H1 (cell line): ENCODE measurements at regions not wholly inside any gene's neighbourhood (a gene's known extent, or its start where the extent isn't known, plus 50 kb on each side); places are given as distances from the start of the nearest gene placed in this dataset.

Source experiments
- CTCF ChIA-PET: fragments of 300-600 bp; sonication (Branson Sonifier 250); formaldehyde crosslinking; loops from one replicate; lab custom pipeline; 2021; ENCODE audit not compliant: partially characterized antibody; lab: Charles Lee
- POLR2A ChIA-PET: fragments of 300-600 bp; sonication (Branson Sonifier 250); formaldehyde crosslinking; loops from one replicate; lab custom pipeline; 2021; ENCODE audit warnings: inconsistent platforms; ENCODE audit not compliant: partially characterized antibody; lab: Charles Lee
- DNase-seq, 2 experiments: peaks; one replicate each; pipeline versions ENCODE4 v3.0.0 to v3.0.0-alpha.2; 2010 to 2022; ENCODE audit warnings: low spot score in 2 of 2, low read depth in 1 of 2, mixed read lengths in 1 of 2
- FAIRE-seq: peaks from 2 replicates; lab custom pipeline; 2011; peaks lifted over from hg19 to GRCh38; lab: Jason Lieb, UNC
- H2AFZ ChIP-seq: 2 replicates; pipeline ENCODE4 v1.8.1; 2012; ENCODE audit warnings: low read length, inconsistent platforms
- H2AK5ac ChIP-seq: 2 replicates; pipeline ENCODE4 v1.6.1; 2013; ENCODE audit warnings: low read depth, low read length
- H2BK120ac ChIP-seq: replicated peaks from 2 replicates; pipeline ENCODE3; 2013; ENCODE audit warnings: low read depth, low read length, inconsistent platforms
- H2BK12ac ChIP-seq: 2 replicates; pipeline ENCODE4 v1.6.1; 2013; ENCODE audit warnings: low read depth, low read length
- H2BK15ac ChIP-seq: 2 replicates; pipeline ENCODE4 v1.6.1; 2013; ENCODE audit warnings: low read length
- H2BK20ac ChIP-seq: 2 replicates; pipeline ENCODE4 v1.6.1; 2013; ENCODE audit warnings: low read length
- H2BK5ac ChIP-seq: 2 replicates; pipeline ENCODE4 v1.6.1; 2013; ENCODE audit warnings: low read depth, low read length
- H3K14ac ChIP-seq: 2 replicates; pipeline ENCODE4 v1.6.1; 2013; ENCODE audit warnings: inconsistent platforms; ENCODE audit not compliant: insufficient read length
- H3K18ac ChIP-seq: 2 replicates; pipeline ENCODE4 v1.6.1; 2013; ENCODE audit warnings: low read length; ENCODE audit errors: extremely low read depth
- H3K23ac ChIP-seq: 2 replicates; pipeline ENCODE4 v1.6.1; 2013; ENCODE audit warnings: inconsistent platforms; ENCODE audit not compliant: insufficient read length
- H3K23me2 ChIP-seq: 2 replicates; pipeline ENCODE4 v1.6.1; 2013; ENCODE audit warnings: low read depth, low read length
- H3K27ac ChIP-seq: 2 replicates; pipeline ENCODE4 v1.6.1; 2011; ENCODE audit warnings: low read depth, low read length, inconsistent platforms
- H3K27me3 ChIP-seq, 4 experiments: replicated peaks in 1 of 4; 1 replicate in 1 of 4; 2 replicates in 3 of 4; pipeline versions ENCODE4 v1.6.1 to v1.8.1; 2011 to 2013; ENCODE audit warnings: low read length in 3 of 4, mild to moderate bottlenecking in 3 of 4, inconsistent platforms in 2 of 4, mixed read lengths in 2 of 4, moderate library complexity in 1 of 4; ENCODE audit not compliant: control insufficient read depth in 3 of 4, insufficient read depth in 3 of 4; ENCODE audit errors: extremely low read depth in 1 of 4
- H3K36me3 ChIP-seq, 4 experiments: 2 replicates each; pipeline versions ENCODE4 v1.6.1 to v1.8.1; 2011 to 2013; ENCODE audit warnings: mild to moderate bottlenecking in 4 of 4, low read length in 3 of 4, moderate library complexity in 2 of 4, control low read depth in 1 of 4, inconsistent platforms in 1 of 4; ENCODE audit not compliant: insufficient read depth in 4 of 4, control insufficient read depth in 2 of 4
- H3K4ac ChIP-seq: replicated peaks from 2 replicates; pipeline ENCODE3; 2013; ENCODE audit warnings: low read length, low read depth, mixed read lengths, inconsistent platforms; ENCODE audit not compliant: insufficient read length
- H3K4me1 ChIP-seq, 4 experiments: replicated peaks in 1 of 4; 1 replicate in 1 of 4; 2 replicates in 3 of 4; pipeline versions ENCODE4 v1.6.1 to v1.8.1; 2011 to 2013; ENCODE audit warnings: low read length in 3 of 4, inconsistent platforms in 2 of 4, mixed read lengths in 1 of 4; ENCODE audit not compliant: insufficient read depth in 4 of 4, control insufficient read depth in 3 of 4
- H3K4me2 ChIP-seq, 2 experiments: 2 replicates each; pipeline versions ENCODE4 v1.6.1 to v1.8.1; 2011 to 2013; ENCODE audit warnings: low read depth in 2 of 2, low read length in 2 of 2, control low read depth in 1 of 2, inconsistent platforms in 1 of 2, mild to moderate bottlenecking in 1 of 2; ENCODE audit not compliant: insufficient read depth in 1 of 2
- H3K4me3 ChIP-seq, 4 experiments: fragments of 200-600, 300-600 bp in 1 of 4; sonication (generic), shearing (Covaris generic), sonication (Bioruptor Twin) in 1 of 4; 2 replicates each; pipeline versions ENCODE4 v1.5.1 to v1.8.1; 2011 to 2016; ENCODE audit warnings: low read length in 4 of 4, low read depth in 3 of 4, control low read depth in 2 of 4, inconsistent platforms in 2 of 4, mild to moderate bottlenecking in 2 of 4, mixed read lengths in 1 of 4, moderate library complexity in 1 of 4; ENCODE audit not compliant: insufficient read depth in 2 of 4; ENCODE audit errors: extremely low read depth in 1 of 4
- H3K56ac ChIP-seq: replicated peaks from 2 replicates; pipeline ENCODE3; 2013; ENCODE audit warnings: low read depth, mild to moderate bottlenecking, mixed read lengths, low read length, inconsistent platforms; ENCODE audit not compliant: insufficient read length
- H3K79me1 ChIP-seq: 2 replicates; pipeline ENCODE4 v1.6.1; 2013; ENCODE audit warnings: low read depth, low read length, control low read depth
- H3K79me2 ChIP-seq, 2 experiments: 2 replicates each; pipeline versions ENCODE4 v1.6.1 to v1.8.1; 2012 to 2013; ENCODE audit warnings: low read length in 2 of 2, mild to moderate bottlenecking in 2 of 2, inconsistent platforms in 1 of 2; ENCODE audit not compliant: insufficient read depth in 2 of 2, control insufficient read depth in 1 of 2
- H3K9ac ChIP-seq, 4 experiments: replicated peaks in 1 of 4; 1 replicate in 1 of 4; 2 replicates in 3 of 4; pipeline versions ENCODE4 v1.6.1 to v1.8.1; 2011 to 2013; ENCODE audit warnings: low read depth in 3 of 4, low read length in 3 of 4, control low read depth in 2 of 4, mild to moderate bottlenecking in 2 of 4, moderate library complexity in 2 of 4, inconsistent platforms in 1 of 4; ENCODE audit errors: extremely low read depth in 1 of 4
- H3K9me3 ChIP-seq, 2 experiments: 2 replicates each; pipeline versions ENCODE4 v1.6.1 to v1.8.1; 2012 to 2013; ENCODE audit warnings: mild to moderate bottlenecking in 2 of 2, moderate library complexity in 2 of 2, control low read depth in 1 of 2, inconsistent platforms in 1 of 2, low read depth in 1 of 2, low read length in 1 of 2, mixed read lengths in 1 of 2; ENCODE audit not compliant: insufficient read depth in 2 of 2
- H4K20me1 ChIP-seq, 2 experiments: replicated peaks in 1 of 2; 2 replicates each; pipeline versions ENCODE3 to v1.8.1; 2011 to 2013; ENCODE audit warnings: inconsistent platforms in 2 of 2, low read length in 2 of 2, mild to moderate bottlenecking in 1 of 2; ENCODE audit not compliant: insufficient read depth in 2 of 2, control insufficient read depth in 1 of 2
- H4K5ac ChIP-seq: 2 replicates; pipeline ENCODE4 v1.6.1; 2013; ENCODE audit warnings: low read length, low read depth, mixed read lengths, inconsistent platforms; ENCODE audit not compliant: insufficient read length
- H4K8ac ChIP-seq: 2 replicates; pipeline ENCODE4 v1.8.0; 2013; ENCODE audit warnings: mild to moderate bottlenecking, moderate library complexity, low read length, inconsistent platforms; ENCODE audit not compliant: insufficient read depth; ENCODE audit errors: extremely low read depth
- H4K91ac ChIP-seq: replicated peaks from 2 replicates; pipeline ENCODE3; 2013; ENCODE audit warnings: low read length, mixed read lengths, inconsistent platforms; ENCODE audit not compliant: insufficient read length
- BRCA1 ChIP-seq: IDR thresholded peaks from 2 replicates; pipeline ENCODE4 v1.6.1; 2012; ENCODE audit warnings: low read depth, low read length, improper control_type of control experiment
- KDM5A ChIP-seq: fragments of 200-600 bp; IDR thresholded peaks from 2 replicates; pipeline ENCODE4 v1.7.1; 2012; ENCODE audit warnings: mild to moderate bottlenecking, low read length, inconsistent platforms, mixed read lengths
- NANOG ChIP-seq: IDR thresholded peaks from 2 replicates; pipeline ENCODE4 v1.6.1; 2011; ENCODE audit warnings: low read length, low read depth, mild to moderate bottlenecking, inconsistent platforms; ENCODE audit not compliant: insufficient read depth, poor library complexity, severe bottlenecking
- POU5F1 ChIP-seq: IDR thresholded peaks from 2 replicates; pipeline ENCODE4 v1.6.1; 2011; ENCODE audit warnings: low read depth, mild to moderate bottlenecking, low read length, moderate library complexity
- SAP30 ChIP-seq: fragments of 300-600 bp; sonication (generic); IDR thresholded peaks from 2 replicates; pipeline ENCODE4 v1.7.1; 2012; ENCODE audit warnings: low read length, moderate library complexity, mild to moderate bottlenecking, inconsistent platforms; ENCODE audit not compliant: insufficient read depth, insufficient replicate concordance
- SP1 ChIP-seq: IDR thresholded peaks from 2 replicates; pipeline ENCODE4 v1.6.1; 2011; ENCODE audit warnings: low read depth, low read length
- SRF ChIP-seq: IDR thresholded peaks from 2 replicates; pipeline ENCODE4 v1.6.1; 2011; ENCODE audit warnings: mild to moderate bottlenecking, low read depth, low read length, moderate library complexity
- WGBS, 2 experiments: shearing (Covaris generic) in 1 of 2; methylation state at CpG; one replicate each; pipeline versions ENCODE4 v1.1.6 to v1.1.7; 2013 to 2015; ENCODE audit warnings: low lambda C conversion rate in 2 of 2, mixed read lengths in 2 of 2, inconsistent platforms in 1 of 2, low coverage in 1 of 2, missing lambda C conversion rate in 1 of 2; ENCODE audit not compliant: insufficient replicate concordance in 2 of 2, insufficient coverage in 1 of 2, insufficient read length in 1 of 2; ENCODE audit errors: extremely low coverage in 1 of 2, missing lambda C conversion rate in 1 of 2; 5-methylcytosine and 5-hydroxymethylcytosine counted together
- TF ChIP-seq, protein P1 (sequence below): IDR thresholded peaks from 2 replicates; pipeline ENCODE4 v1.6.1; 2011; ENCODE audit warnings: low read length, improper control_type of control experiment
- TF ChIP-seq, protein P2 (sequence below): IDR thresholded peaks from 2 replicates; pipeline ENCODE4 v1.6.1; 2011; ENCODE audit warnings: low read depth, mild to moderate bottlenecking, low read length; ENCODE audit not compliant: insufficient read depth

DNA sequence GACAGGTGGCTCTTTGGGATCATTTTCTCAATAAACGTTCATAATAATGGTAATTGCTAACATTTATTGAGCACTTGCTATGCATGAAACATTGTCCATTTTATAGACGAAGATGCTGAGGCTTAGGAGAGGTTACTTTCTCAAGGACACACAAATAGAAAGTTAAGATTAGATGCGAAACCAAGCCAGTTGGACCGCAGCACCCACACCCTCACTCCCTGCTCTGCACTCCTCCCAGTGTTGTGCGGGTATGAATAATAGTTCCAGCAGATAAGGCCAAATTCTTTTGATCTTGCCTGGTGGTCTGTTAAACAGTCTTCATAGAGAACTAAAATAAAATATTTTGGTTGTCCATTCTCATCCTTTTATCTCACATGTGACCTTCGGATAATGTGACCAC is 85.0 kb upstream of the BEND4 start:
- POLR2A ChIA-PET: no interaction called here

More for the DNA sequence above, 85.0 kb upstream of the BEND4 start:
- Histone ChIP-seq H3K36me3 (no peaks in the 10 kb centered on the region; a peak in 1 of 8 replicates), H3K18ac (no peak overlapping the region), H3K4me3 (no peak overlapping the region), H3K4me2 (no peak overlapping the region), H3K27ac (no peak overlapping the region), H3K23ac (no peak overlapping the region), H3K79me1 (no peaks in the 10 kb centered on the region), H4K91ac (no peak overlapping the region), H3K4ac (no peak overlapping the region), H2BK5ac (no peak overlapping the region), H3K27me3 (no peaks in the 10 kb centered on the region), H3K4me1 (no peaks in the 10 kb centered on the region), H3K56ac (no peak overlapping the region), H3K9me3 (no peaks in the 10 kb centered on the region), H3K14ac (no peak overlapping the region), H4K5ac (no peak overlapping the region), H4K20me1 (no peaks in the 10 kb centered on the region), H2AK5ac (no peak overlapping the region), H3K23me2 (no peaks in the 10 kb centered on the region), H3K9ac (no peak overlapping the region), H2BK12ac (no peak overlapping the region), H2BK120ac (no peak overlapping the region), H2AFZ (no peak overlapping the region), H3K79me2 (no peaks in the 10 kb centered on the region), H2BK15ac (no peak overlapping the region), H2BK20ac (no peak overlapping the region), H4K8ac (no peak overlapping the region)
- DNase-seq (no peak), FAIRE-seq (no peak)
- CTCF ChIA-PET: no interaction called here
- TF ChIP-seq BRCA1 (no peak), SAP30 (no peak), KDM5A (no peak), POU5F1 (no peak), SRF (no peak), NANOG (no peak), SP1 (no peak)
- TF ChIP-seq, protein P1, sequence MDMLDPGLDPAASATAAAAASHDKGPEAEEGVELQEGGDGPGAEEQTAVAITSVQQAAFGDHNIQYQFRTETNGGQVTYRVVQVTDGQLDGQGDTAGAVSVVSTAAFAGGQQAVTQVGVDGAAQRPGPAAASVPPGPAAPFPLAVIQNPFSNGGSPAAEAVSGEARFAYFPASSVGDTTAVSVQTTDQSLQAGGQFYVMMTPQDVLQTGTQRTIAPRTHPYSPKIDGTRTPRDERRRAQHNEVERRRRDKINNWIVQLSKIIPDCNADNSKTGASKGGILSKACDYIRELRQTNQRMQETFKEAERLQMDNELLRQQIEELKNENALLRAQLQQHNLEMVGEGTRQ: no peak
- TF ChIP-seq, protein P2, sequence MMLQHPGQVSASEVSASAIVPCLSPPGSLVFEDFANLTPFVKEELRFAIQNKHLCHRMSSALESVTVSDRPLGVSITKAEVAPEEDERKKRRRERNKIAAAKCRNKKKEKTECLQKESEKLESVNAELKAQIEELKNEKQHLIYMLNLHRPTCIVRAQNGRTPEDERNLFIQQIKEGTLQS: no peak
- WGBS, 2 experiments: 89% methylated on average over 6 of the region's 6 CpGs; no CpG with 5 or more reads in 1 of the 2 experiments
